A673 (cell line): ENCODE measurements at regions not wholly inside any gene's neighbourhood (a gene's known extent, or its start where the extent isn't known, plus 50 kb on each side); places are given as distances from the start of the nearest gene placed in this dataset.

Source experiments
- BruUV-seq: library from RNA; stranded (reverse); fragments of 400-500 nt; replicated peaks from 2 replicates; lab custom pipeline; 2021; lab: Mats Ljungman, UMichigan
- CTCF ChIA-PET: fragments of 300-600 bp; sonication (Branson Sonifier 250); formaldehyde crosslinking; loops from one replicate; lab custom pipeline; 2022; ENCODE audit warnings: antibody characterized with exemption; lab: Charles Lee
- POLR2A ChIA-PET: fragments of 300-600 bp; sonication (Branson Sonifier 250); formaldehyde crosslinking; loops from one replicate; lab custom pipeline; 2022; ENCODE audit warnings: antibody characterized with exemption; ENCODE audit not compliant: low non-redundant PET; lab: Charles Lee
- DNase-seq: peaks from one replicate; pipeline ENCODE4 v3.0.0-alpha.2; 2015; ENCODE audit warnings: low spot score
- H3K27ac ChIP-seq: fragments of 200-600 bp; sonication (generic); 2 replicates; pipeline ENCODE4 v1.5.1; 2016; ENCODE audit warnings: mixed run types, low read depth, mild to moderate bottlenecking, mixed read lengths, antibody characterized with exemption, low read length; ENCODE audit not compliant: poor library complexity, severe bottlenecking
- H3K27me3 ChIP-seq: fragments of 200-600 bp; sonication (generic); replicated peaks from 2 replicates; pipeline ENCODE4 v1.6.1; 2017; ENCODE audit warnings: mixed run types, low read depth, mild to moderate bottlenecking, mixed read lengths, antibody characterized with exemption, low read length; ENCODE audit not compliant: insufficient read depth, poor library complexity
- H3K36me3 ChIP-seq: fragments of 200-600 bp; sonication (generic); 2 replicates; pipeline ENCODE4 v1.6.1; 2016; ENCODE audit warnings: mixed run types, mild to moderate bottlenecking, mixed read lengths, antibody characterized with exemption, low read length; ENCODE audit not compliant: insufficient read depth, poor library complexity, severe bottlenecking
- H3K4me1 ChIP-seq: fragments of 200-600 bp; sonication (generic); 2 replicates; pipeline ENCODE4 v1.6.1; 2017; ENCODE audit warnings: mixed run types, mild to moderate bottlenecking, mixed read lengths, antibody characterized with exemption, low read length; ENCODE audit not compliant: insufficient read depth, poor library complexity, severe bottlenecking
- H3K4me3 ChIP-seq: fragments of 200-600 bp; sonication (generic); 2 replicates; pipeline ENCODE4 v1.5.1; 2016; ENCODE audit warnings: low read depth, mixed run types, mild to moderate bottlenecking, mixed read lengths, low read length; ENCODE audit not compliant: poor library complexity, severe bottlenecking
- H3K9me3 ChIP-seq: fragments of 200-600 bp; sonication (generic); 2 replicates; pipeline ENCODE4 v1.6.1; 2016; ENCODE audit warnings: mixed run types, low read depth, mild to moderate bottlenecking, mixed read lengths, antibody characterized with exemption, low read length; ENCODE audit not compliant: poor library complexity, severe bottlenecking
- CTCF ChIP-seq: fragments of 300-800, 200-600 bp; sonication (generic); conservative IDR thresholded peaks from 2 replicates; pipeline ENCODE4 v1.5.1; 2017; ENCODE audit warnings: low read depth, mild to moderate bottlenecking, antibody characterized with exemption, low read length, moderate library complexity, mixed read lengths
- EZH2 ChIP-seq: fragments of 200-600 bp; sonication (generic); IDR thresholded peaks from 2 replicates; pipeline ENCODE4 v1.6.1; 2017; ENCODE audit warnings: borderline replicate concordance, low read depth, mild to moderate bottlenecking, mixed read lengths, antibody characterized with exemption, low read length; ENCODE audit not compliant: poor library complexity, severe bottlenecking
- intact Hi-C: fragments of 100-400 bp; cut with micrococcal nuclease; formaldehyde crosslinking; loops from one replicate; pipeline ENCODE4 v1.10.0; 2022; ENCODE audit not compliant: unreplicated experiment

- Histone ChIP-seq H3K4me1 (no peaks in the 10 kb centered on the region), H3K27me3 (no peaks in the 10 kb centered on the region), H3K27ac (no peak overlapping the region), H3K36me3 (no peaks in the 10 kb centered on the region), H3K9me3 (no peaks in the 10 kb centered on the region), H3K4me3 (no peak overlapping the region)
- TF ChIP-seq CTCF (no peak), EZH2 (no peak)
- intact Hi-C loops: no loop called here
- no peak for DNase-seq
- ChIA-PET POLR2A (no interaction called here), CTCF (no interaction called here)
- no TSS peak for BruUV-seq
Observed at GRCh38 chr7:110407242-110407641, 683.7 kb upstream of the LRRN3 start.

GRCh38 chr7:110407706-110408105 lies 683.2 kb upstream of the LRRN3 start:
- intact Hi-C loops: no loop called here
- Histone ChIP-seq H3K9me3 (no peaks in the 10 kb centered on the region), H3K36me3 (no peaks in the 10 kb centered on the region), H3K4me1 (no peaks in the 10 kb centered on the region), H3K4me3 (no peak overlapping the region), H3K27ac (no peak overlapping the region), H3K27me3 (no peaks in the 10 kb centered on the region)
- no TSS peak for BruUV-seq
- POLR2A ChIA-PET: no interaction called here
- no peak for DNase-seq
- CTCF ChIA-PET: no interaction called here
- TF ChIP-seq CTCF (no peak), EZH2 (no peak)

- ChIA-PET CTCF (no interaction called here), POLR2A (no interaction called here)
- TF ChIP-seq CTCF (no peak), EZH2 (no peak)
- Histone ChIP-seq H3K4me3 (no peak overlapping the region), H3K27me3 (no peaks in the 10 kb centered on the region), H3K27ac (no peak overlapping the region), H3K4me1 (no peaks in the 10 kb centered on the region), H3K9me3 (no peaks in the 10 kb centered on the region), H3K36me3 (no peaks in the 10 kb centered on the region)
- no TSS peak for BruUV-seq
- intact Hi-C loops: no loop called here
- no peak for DNase-seq
Observed at GRCh38 chr7:110412614-110413013, 678.3 kb upstream of the LRRN3 start.
